K562 (cell line): ENCODE measurements at regions not wholly inside any gene's neighbourhood (a gene's known extent, or its start where the extent isn't known, plus 50 kb on each side); places are given as distances from the start of the nearest gene placed in this dataset.

Experiments used
- ATAC-seq: fragments of 200-7000 bp; cut with Tn5 transposase; 3 replicates; pipeline ENCODE4 v1.9.1; 2020; ENCODE audit warnings: moderate library complexity
- BruUV-seq: library from RNA; stranded (reverse); fragments of 400-500 nt; replicated peaks from 2 replicates; lab custom pipeline; 2021; lab: Mats Ljungman, UMichigan
- CTCF ChIA-PET: fragments of 300-600 bp; formaldehyde crosslinking; extraction: SDS; loops from one replicate; lab custom pipeline; 2021; ENCODE audit warnings: low intra/inter-chr PET ratio; lab: Yijun Ruan, JAX
- POLR2A ChIA-PET: fragments of 300-600, 350-650 bp; sonication (Branson Sonifier 250); formaldehyde crosslinking; extraction: SDS; loops from one replicate; lab custom pipeline; 2021; ENCODE audit warnings: antibody characterized with exemption, inconsistent platforms; lab: Yijun Ruan, JAX
- DNase-seq, 4 experiments: peaks; one replicate each; pipeline versions ENCODE4 v3.0.0 to v3.0.0-alpha.2; 2011 to 2018; ENCODE audit warnings: low spot score in 3 of 4, mixed read lengths in 3 of 4; ENCODE audit errors: extremely low read depth in 1 of 4
- FAIRE-seq: peaks from 2 replicates; lab custom pipeline; 2011; peaks lifted over from hg19 to GRCh38; lab: Jason Lieb, UNC
- H2AFZ ChIP-seq: 2 replicates; pipeline ENCODE4 v1.6.0; 2011; ENCODE audit warnings: low read depth, low read length, control low read depth, inconsistent platforms
- H3K27ac ChIP-seq: fragments of 200-600 bp; 3 replicates; pipeline ENCODE4 v1.8.0; 2011; ENCODE audit warnings: low read depth, mild to moderate bottlenecking, control low read depth, inconsistent platforms, low read length, moderate library complexity, mixed read lengths; ENCODE audit errors: extremely low read depth
- H3K27me3 ChIP-seq, 2 experiments: fragments of 300-600 bp in 1 of 2; 2 replicates in 1 of 2; 3 replicates in 1 of 2; pipeline versions ENCODE4 v1.6.0 to v1.8.0; 2011; ENCODE audit warnings: inconsistent platforms in 2 of 2, low read length in 2 of 2, mild to moderate bottlenecking in 1 of 2, mixed read lengths in 1 of 2, moderate library complexity in 1 of 2; ENCODE audit not compliant: control insufficient read depth in 2 of 2, insufficient read depth in 2 of 2
- H3K36me3 ChIP-seq: fragments of 300-600 bp; 3 replicates; pipeline ENCODE4 v1.8.0; 2011; ENCODE audit warnings: mild to moderate bottlenecking, low read length, inconsistent platforms; ENCODE audit not compliant: control insufficient read depth, insufficient read depth
- H3K4me1 ChIP-seq, 2 experiments: fragments of 200-600 bp in 1 of 2; replicated peaks in 1 of 2; 2 replicates in 1 of 2; 3 replicates in 1 of 2; pipeline versions ENCODE4 v1.5.1 to v1.8.0; 2011; ENCODE audit warnings: inconsistent platforms in 2 of 2, low read length in 2 of 2, mild to moderate bottlenecking in 1 of 2, mixed read lengths in 1 of 2, moderate library complexity in 1 of 2; ENCODE audit not compliant: control insufficient read depth in 2 of 2, insufficient read depth in 2 of 2
- H3K4me2 ChIP-seq: 2 replicates; pipeline ENCODE4 v1.6.1; 2011; ENCODE audit warnings: low read length, control low read depth, inconsistent platforms, mixed read lengths; ENCODE audit not compliant: insufficient read depth
- H3K4me3 ChIP-seq: fragments of 200-600 bp; sonication (generic), shearing (Covaris generic); 2 replicates; pipeline ENCODE4 v1.5.1; 2016; ENCODE audit warnings: control low read depth, inconsistent platforms
- H3K79me2 ChIP-seq: fragments of 200-600 bp; 3 replicates; pipeline ENCODE4 v1.8.0; 2011; ENCODE audit warnings: low read length, inconsistent platforms; ENCODE audit not compliant: control insufficient read depth, insufficient read depth
- H3K9ac ChIP-seq, 2 experiments: 2 replicates each; pipeline versions ENCODE4 v1.6.0 to v1.6.1; 2011; ENCODE audit warnings: low read depth in 2 of 2, low read length in 2 of 2, control low read depth in 1 of 2, inconsistent platforms in 1 of 2, mild to moderate bottlenecking in 1 of 2, mixed read lengths in 1 of 2; ENCODE audit not compliant: insufficient read depth in 1 of 2
- H3K9me1 ChIP-seq: one replicate; pipeline ENCODE4 v1.6.0; 2011; ENCODE audit warnings: inconsistent platforms, mild to moderate bottlenecking, low read length, moderate library complexity; ENCODE audit not compliant: control insufficient read depth, insufficient read depth
- H3K9me3 ChIP-seq: replicated peaks from 2 replicates; pipeline ENCODE4 v1.5.1; 2011; ENCODE audit warnings: low read depth, low read length, inconsistent platforms; ENCODE audit not compliant: control insufficient read depth, insufficient read depth
- H4K20me1 ChIP-seq: replicated peaks from 2 replicates; pipeline ENCODE4 v1.6.1; 2011; ENCODE audit warnings: low read length, inconsistent platforms, mixed read lengths; ENCODE audit not compliant: control insufficient read depth, insufficient read depth
- AFF1 ChIP-seq, 2 experiments: fragments of 450-650 bp; IDR thresholded peaks; 2 replicates each; pipeline ENCODE4 v1.6.1; 2018; ENCODE audit warnings: mild to moderate bottlenecking in 2 of 2, low read depth in 1 of 2; ENCODE audit not compliant: partially characterized antibody in 2 of 2
- CC2D1A ChIP-seq: fragments of 450-650 bp; IDR thresholded peaks from 2 replicates; pipeline ENCODE4 v1.6.1; 2017; ENCODE audit warnings: mild to moderate bottlenecking
- DLX4 ChIP-seq: fragments of 250-450 bp; sonication (Bioruptor Pico); IDR thresholded peaks from 2 replicates; pipeline ENCODE4 v1.6.1; 2021; ENCODE audit warnings: mild to moderate bottlenecking
- GABPB2 ChIP-seq: fragments of 250-450 bp; sonication (Bioruptor Pico); conservative IDR thresholded peaks from 2 replicates; pipeline ENCODE4 v1.5.1; 2021; ENCODE audit warnings: mild to moderate bottlenecking
- GTF3C2 ChIP-seq: IDR thresholded peaks from 3 replicates; pipeline ENCODE4 v1.6.1; 2011; ENCODE audit warnings: borderline replicate concordance, mild to moderate bottlenecking, moderate library complexity; ENCODE audit not compliant: insufficient read length; ENCODE audit errors: extremely low read depth
- HIVEP1 ChIP-seq: fragments of 250-450 bp; sonication (Bioruptor Pico); IDR thresholded peaks from 2 replicates; pipeline ENCODE4 v1.4.0; 2020; ENCODE audit warnings: mild to moderate bottlenecking
- HOXB6 ChIP-seq: fragments of 250-450 bp; sonication (Bioruptor Pico); IDR thresholded peaks from 2 replicates; pipeline ENCODE4 v1.5.1; 2022; ENCODE audit warnings: mild to moderate bottlenecking, borderline replicate concordance
- MYC ChIP-seq, 2 experiments: fragments of 250-450 bp in 1 of 2; sonication (Bioruptor Pico) in 1 of 2; IDR thresholded peaks; 2 replicates each; pipeline versions ENCODE4 v1.5.1 to v1.6.1; 2012 to 2021; ENCODE audit warnings: low read depth in 2 of 2, borderline replicate concordance in 1 of 2, improper control_type of control experiment in 1 of 2, low read length in 1 of 2, mild to moderate bottlenecking in 1 of 2, moderate library complexity in 1 of 2
- SMARCA5 ChIP-seq: fragments of 450-650 bp; IDR thresholded peaks from 2 replicates; pipeline ENCODE4 v1.6.1; 2016
- TAF7 ChIP-seq: fragments of 450-650 bp; IDR thresholded peaks from 2 replicates; pipeline ENCODE4 v1.6.1; 2016; ENCODE audit warnings: missing genetic modification characterization, missing compliant biosample characterization
- TRIM25 ChIP-seq: fragments of 450-650 bp; IDR thresholded peaks from 2 replicates; pipeline ENCODE4 v1.7.0; 2016; ENCODE audit warnings: borderline replicate concordance
- ZBTB8A ChIP-seq: fragments of 450-650 bp; IDR thresholded peaks from 2 replicates; pipeline ENCODE4 v1.6.1; 2018; ENCODE audit warnings: mild to moderate bottlenecking, moderate library complexity; ENCODE audit not compliant: partially characterized antibody
- ZNF316 ChIP-seq: fragments of 450-650 bp; IDR thresholded peaks from 2 replicates; pipeline ENCODE4 v1.6.1; 2016
- WGBS: fragments of 100-300 bp; shearing (Covaris generic); methylation state at CpG from one replicate; pipeline ENCODE4 v1.1.6; 2016; ENCODE audit warnings: low coverage, mixed read lengths; ENCODE audit not compliant: insufficient coverage; ENCODE audit errors: missing lambda C conversion rate; 5-methylcytosine and 5-hydroxymethylcytosine counted together
- in situ Hi-C: fragments of 300-500 bp; cut with MboI; formaldehyde crosslinking; loops from 4 replicates; pipeline ENCODE4 v1.15.0; 2018; ENCODE audit warnings: inconsistent platforms, mixed read lengths
- intact Hi-C: fragments of 100-400 bp; cut with micrococcal nuclease; formaldehyde crosslinking; loops from 2 replicates; pipeline ENCODE4 v1.14.2; 2022

GRCh38 chr5:30183795-30184194 is 1009.7 kb upstream of the CDH6 start:
- no peaks in the 10 kb centered on the region for H4K20me1 ChIP-seq
- ATAC-seq (no peak), DNase-seq (no peak), FAIRE-seq (no peak)
- no peaks in the 10 kb centered on the region for H3K79me2 ChIP-seq
- H3K36me3 ChIP-seq = no peaks in the 10 kb centered on the region
- H3K27me3 ChIP-seq = no peaks in the 10 kb centered on the region
- ChIA-PET POLR2A (no interaction called here), CTCF (no interaction called here)
- no TSS peak for BruUV-seq
- in situ Hi-C loops (no loop called here), intact Hi-C loops (no loop called here)
- no peaks in the 10 kb centered on the region for H3K4me1 ChIP-seq
- H3K4me2 ChIP-seq = no peak overlapping the region
- H3K9ac ChIP-seq = no peak overlapping the region
- H2AFZ ChIP-seq = no peak overlapping the region
- TF ChIP-seq DLX4 (CRISPR knock-in tag) (no peak), TRIM25 (no peak), MYC (IDR thresholded peaks at IDR 0.05; ENCODE audit: low read depth, low read length) (no peak), MYC (CRISPR knock-in tag; IDR thresholded peaks at IDR 0.05; ENCODE audit: borderline replicate concordance, low read depth) (no peak), ZBTB8A (no peak), HIVEP1 (CRISPR knock-in tag) (no peak), GTF3C2 (no peak), SMARCA5 (no peak), TAF7 (tag) (no peak), GABPB2 (CRISPR knock-in tag) (no peak), HOXB6 (CRISPR knock-in tag) (no peak), AFF1 (IDR thresholded peaks at IDR 0.05; ENCODE audit: low read depth in 1 of 2, partially characterized antibody in 2 of 2) (no peak), ZNF316 (no peak), CC2D1A (no peak)
- H3K9me1 ChIP-seq = no peaks in the 10 kb centered on the region
- 4% methylated on average over 7 of the region's 7 CpGs for WGBS
- no peak overlapping the region for H3K27ac ChIP-seq
- H3K9me3 ChIP-seq = no peaks in the 10 kb centered on the region
- H3K4me3 ChIP-seq = no peak overlapping the region
